Esophagus muscularis mucosa (tissue), 4 donors: ENCODE measurements at regions not wholly inside any gene's neighbourhood (a gene's known extent, or its start where the extent isn't known, plus 50 kb on each side); places are given as distances from the start of the nearest gene placed in this dataset.

Source experiments
- CTCF ChIP-seq, 3 experiments: fragments of 200-600 bp in 2 of 3; fragments of 450-650 bp in 1 of 3; sonication (generic) in 2 of 3; IDR thresholded peaks; one replicate each; pipeline ENCODE4 v1.5.1; 2017 to 2019; ENCODE audit warnings: antibody characterized with exemption in 3 of 3, mild to moderate bottlenecking in 2 of 3, moderate library complexity in 1 of 3
- EP300 ChIP-seq: sonication (generic); formaldehyde crosslinking; IDR thresholded peaks from one replicate; pipeline ENCODE4 v1.6.1; 2017; ENCODE audit warnings: antibody characterized with exemption
- POLR2A ChIP-seq: fragments of 450-650 bp; IDR thresholded peaks from one replicate; pipeline ENCODE4 v1.6.1; 2017; ENCODE audit warnings: antibody characterized with exemption, moderate library complexity, mild to moderate bottlenecking, low read depth
- POLR2AphosphoS5 ChIP-seq, 2 donors: sonication (generic); formaldehyde crosslinking; IDR thresholded peaks; one replicate each; pipeline ENCODE4 v1.6.1; 2017; ENCODE audit warnings: antibody characterized with exemption in 2 of 2

- no peak for TF ChIP-seq CTCF (IDR thresholded peaks at IDR 0.05)
- no peak for TF ChIP-seq EP300
- TF ChIP-seq POLR2A: no peak
- no peak for TF ChIP-seq POLR2AphosphoS5 (IDR thresholded peaks at IDR 0.05)
These were observed 507.2 kb downstream of the GRXCR1 start for GRCh38 chr4:43399726-43400125.
